ENCODE measurements at regions not wholly inside any gene's neighbourhood (a gene's known extent, or its start where the extent isn't known, plus 50 kb on each side); places are given as distances from the start of the nearest gene placed in this dataset.

GRCh38 chr11:29405305-29405704 is 611.5 kb downstream of the KCNA4 start:
- no peak for TF ChIP-seq CTCF (IDR thresholded peaks at IDR 0.05; ENCODE audit: control insufficient read depth, insufficient read depth, low read depth, low read length, missing control alignments)
- no peak overlapping the region for H3K4me3 ChIP-seq (ENCODE audit: control insufficient read depth, low read depth, low read length)
- no peak for DNase-seq (ENCODE audit: low read depth)

- TF ChIP-seq CTCF (IDR thresholded peaks at IDR 0.05; ENCODE audit: control insufficient read depth, insufficient read depth, low read depth, low read length, missing control alignments) = no peak
- H3K4me3 ChIP-seq (ENCODE audit: control insufficient read depth, low read depth, low read length) = no peak overlapping the region
- no peak for DNase-seq (ENCODE audit: low read depth)
Observed at GRCh38 chr11:29395555-29396072, 621.2 kb downstream of the KCNA4 start.

GRCh38 chr11:29389793-29390192 is 627.0 kb downstream of the KCNA4 start:
- TF ChIP-seq CTCF (IDR thresholded peaks at IDR 0.05; ENCODE audit: control insufficient read depth, insufficient read depth, low read depth, low read length, missing control alignments) = no peak
- no peak for DNase-seq (ENCODE audit: low read depth)
- no peak overlapping the region for H3K4me3 ChIP-seq (ENCODE audit: control insufficient read depth, low read depth, low read length)

GRCh38 chr11:29373725-29374124 is 643.1 kb downstream of the KCNA4 start:
- no peak for TF ChIP-seq CTCF (IDR thresholded peaks at IDR 0.05; ENCODE audit: control insufficient read depth, insufficient read depth, low read depth, low read length, missing control alignments)
- DNase-seq (ENCODE audit: low read depth) = no peak
- no peak overlapping the region for H3K4me3 ChIP-seq (ENCODE audit: control insufficient read depth, low read depth, low read length)

GRCh38 chr11:29368126-29368525 is 648.7 kb downstream of the KCNA4 start:
- H3K4me3 ChIP-seq (ENCODE audit: control insufficient read depth, low read depth, low read length) = no peak overlapping the region
- no peak for TF ChIP-seq CTCF (IDR thresholded peaks at IDR 0.05; ENCODE audit: control insufficient read depth, insufficient read depth, low read depth, low read length, missing control alignments)
- DNase-seq (ENCODE audit: low read depth) = no peak

GRCh38 chr11:29364006-29364405 is 652.8 kb downstream of the KCNA4 start:
- H3K4me3 ChIP-seq (ENCODE audit: control insufficient read depth, low read depth, low read length) = no peak overlapping the region
- no peak for TF ChIP-seq CTCF (IDR thresholded peaks at IDR 0.05; ENCODE audit: control insufficient read depth, insufficient read depth, low read depth, low read length, missing control alignments)
- DNase-seq (ENCODE audit: low read depth) = no peak

- TF ChIP-seq CTCF (IDR thresholded peaks at IDR 0.05; ENCODE audit: control insufficient read depth, insufficient read depth, low read depth, low read length, missing control alignments) = no peak
- no peak overlapping the region for H3K4me3 ChIP-seq (ENCODE audit: control insufficient read depth, low read depth, low read length)
- no peak for DNase-seq (ENCODE audit: low read depth)
Observed at GRCh38 chr11:29361369-29361768, 655.5 kb downstream of the KCNA4 start.
